GM18502 (cell line): ENCODE measurements at regions not wholly inside any gene's neighbourhood (a gene's known extent, or its start where the extent isn't known, plus 50 kb on each side); places are given as distances from the start of the nearest gene placed in this dataset.

Source experiments
- ATAC-seq: cut with Tn5 transposase; IDR thresholded peaks from one replicate; pipeline ENCODE4 v1.9.1; 2021; ENCODE audit warnings: mild to moderate bottlenecking; ENCODE audit not compliant: unreplicated experiment, poor library complexity

GRCh38 chr10:44326474-44327030, 58.3 kb downstream of the CXCL12 start:
- no peak for ATAC-seq

DNA sequence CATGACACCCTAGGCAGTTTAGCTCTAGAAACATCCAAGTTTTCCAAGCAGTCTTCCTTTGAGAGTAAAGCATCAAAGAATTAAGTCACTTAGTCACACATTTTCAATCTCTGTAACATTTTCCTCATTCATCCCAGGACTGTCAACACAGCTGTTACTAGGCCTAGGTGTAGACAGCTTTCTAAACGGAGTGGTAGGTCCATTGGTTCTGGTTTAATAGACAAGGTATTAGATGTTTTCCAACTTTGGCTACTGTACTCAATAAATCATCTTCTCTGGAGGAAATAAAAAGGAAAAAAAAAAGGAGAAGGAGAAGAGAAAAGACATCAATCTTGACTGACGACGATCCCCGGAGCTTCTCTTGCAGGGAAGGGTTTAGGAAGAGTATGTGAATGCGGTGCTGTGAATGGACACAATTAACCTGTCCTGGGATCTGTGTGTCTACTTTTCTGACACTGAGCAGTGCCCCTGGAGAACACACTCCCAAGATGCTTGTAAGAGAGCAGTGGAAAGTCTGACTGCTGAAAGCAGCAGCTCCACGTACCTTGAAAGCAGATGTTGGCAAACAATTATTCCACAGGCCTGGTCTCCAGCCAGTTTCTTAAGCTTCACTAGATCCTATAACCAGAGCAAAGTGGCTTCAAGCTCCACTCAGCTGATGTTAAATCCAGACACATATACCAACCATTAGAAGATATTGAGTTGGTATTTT, 59.1 kb downstream of the CXCL12 start:
- no peak for ATAC-seq

DNA sequence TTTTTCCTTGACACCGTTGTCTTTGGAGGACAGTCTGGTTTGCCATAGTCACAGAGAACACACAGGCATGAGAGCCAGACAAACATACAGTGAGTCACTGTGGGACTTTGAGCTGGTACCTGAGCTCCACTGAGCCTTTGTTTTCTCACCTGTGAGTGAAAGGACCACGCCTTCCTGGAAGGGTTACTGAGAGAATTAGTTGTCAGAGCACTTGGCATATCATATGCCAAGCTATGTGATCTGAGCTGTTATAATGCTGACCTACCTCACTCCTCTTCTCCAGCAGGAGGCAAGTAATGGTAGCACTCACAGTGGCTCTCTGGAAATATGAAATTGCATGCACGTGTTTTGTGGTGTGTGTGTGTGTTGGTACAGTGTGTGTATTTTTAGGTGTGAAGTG, 59.7 kb downstream of the CXCL12 start:
- no peak for ATAC-seq

GRCh38 chr10:44323838-44324237, 61.1 kb downstream of the CXCL12 start:
- no peak for ATAC-seq

DNA sequence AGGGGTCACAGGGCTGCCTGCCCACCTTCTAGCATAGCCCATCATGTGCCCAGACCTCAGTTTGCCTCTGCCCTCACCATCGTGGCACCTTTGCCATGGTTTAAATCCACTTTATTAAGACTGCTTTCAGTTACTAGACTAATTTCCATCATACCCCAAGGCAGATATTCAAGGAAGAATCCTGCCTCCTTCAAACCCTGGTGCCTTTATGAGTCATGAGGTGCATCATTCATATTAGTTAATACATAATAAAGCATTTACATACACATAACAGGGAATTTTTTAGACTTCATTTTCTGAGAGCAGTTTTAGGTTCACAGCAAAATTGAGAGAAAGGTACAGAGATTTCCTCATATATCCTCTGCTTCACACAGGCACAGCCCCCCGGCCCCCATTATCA, 62.8 kb downstream of the CXCL12 start:
- ATAC-seq, result no peak

DNA sequence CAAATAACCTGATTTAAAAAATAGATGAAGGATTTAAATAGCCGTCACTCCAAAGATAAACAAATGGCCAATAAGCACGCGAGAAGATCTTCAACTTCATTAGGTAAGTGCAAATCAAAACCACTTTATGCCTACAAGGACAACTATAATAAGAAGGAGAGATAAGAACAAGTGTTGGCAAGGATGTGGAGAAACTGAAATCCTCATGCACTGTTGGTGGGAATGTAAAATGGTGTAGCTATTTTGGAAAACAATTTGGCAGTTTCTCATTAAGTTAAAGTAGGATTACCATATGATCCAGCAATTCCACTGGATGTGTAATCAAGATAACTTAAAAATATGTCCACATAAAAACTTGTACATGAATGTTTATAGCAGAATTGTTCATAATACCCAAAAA, 64.1 kb downstream of the CXCL12 start:
- ATAC-seq, result no peak

DNA sequence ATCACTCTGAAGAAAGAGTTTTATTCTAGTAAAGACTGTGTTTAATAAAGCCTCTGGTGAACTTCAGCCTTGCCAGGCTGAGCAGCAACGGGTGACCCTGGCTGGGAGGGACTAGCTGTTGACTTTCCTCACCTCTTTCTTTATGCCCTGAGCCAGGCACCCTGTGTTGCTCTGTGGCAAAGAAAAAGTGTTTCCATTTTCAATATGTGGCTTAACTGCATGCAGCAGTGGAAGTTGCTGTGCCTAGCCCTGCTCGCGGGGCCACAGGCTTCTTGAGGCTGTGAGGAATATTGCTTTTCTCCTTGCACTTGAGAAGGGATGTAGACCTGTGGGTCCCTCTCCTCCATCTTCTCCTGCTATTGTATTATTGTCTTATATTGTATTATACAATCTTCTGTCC, 67.0 kb downstream of the CXCL12 start:
- ATAC-seq, result no peak

DNA sequence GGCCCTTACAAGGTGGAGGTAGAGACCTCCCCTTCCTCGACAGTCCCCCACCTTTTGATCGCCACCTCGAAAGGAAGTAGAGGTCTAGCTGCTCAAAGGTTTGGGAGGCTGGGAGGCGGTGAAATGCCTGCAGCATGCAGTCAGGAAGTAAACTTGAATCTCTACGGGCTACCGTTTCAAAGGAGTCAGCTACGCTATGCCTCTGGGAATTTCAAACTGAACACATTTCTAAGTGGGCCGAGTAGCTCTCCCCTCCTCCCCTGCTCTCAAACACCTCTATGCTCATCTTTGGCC, 68.0 kb downstream of the CXCL12 start:
- no peak for ATAC-seq

DNA sequence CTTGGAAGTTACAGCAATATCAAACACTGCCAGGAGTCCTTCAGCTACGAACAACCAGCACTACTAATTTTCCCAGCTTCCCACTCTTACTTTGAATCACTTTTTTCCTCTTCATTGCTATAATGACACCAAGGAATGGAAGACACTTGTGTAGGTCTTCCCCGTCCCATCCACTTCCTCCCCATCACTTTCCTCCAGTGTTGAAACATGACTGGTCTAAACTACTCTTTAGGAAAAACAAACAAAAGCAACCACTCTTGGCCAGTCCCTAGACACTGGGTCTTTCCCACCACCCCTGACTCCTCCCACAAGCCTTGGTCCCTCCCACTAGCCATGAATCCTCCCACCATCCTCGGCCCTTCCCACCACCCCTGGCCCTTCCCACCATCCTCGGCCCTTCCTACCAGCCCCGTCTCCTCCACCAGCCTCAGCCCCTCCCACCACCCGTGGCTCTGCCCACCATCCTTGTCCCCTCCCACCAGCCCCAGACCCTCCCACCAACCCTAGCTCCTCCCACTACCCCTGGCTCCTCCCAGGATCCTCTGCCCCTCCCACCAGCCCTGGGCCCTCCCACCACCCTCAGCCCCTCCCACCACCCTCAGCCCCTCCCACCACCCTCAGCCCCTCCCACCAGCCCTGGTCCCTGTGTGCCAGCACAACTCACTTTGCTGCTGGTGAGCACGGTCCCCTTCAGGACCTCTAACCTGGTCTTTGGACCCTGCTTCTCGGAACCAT, 68.5 kb downstream of the CXCL12 start:
- no peak for ATAC-seq

DNA sequence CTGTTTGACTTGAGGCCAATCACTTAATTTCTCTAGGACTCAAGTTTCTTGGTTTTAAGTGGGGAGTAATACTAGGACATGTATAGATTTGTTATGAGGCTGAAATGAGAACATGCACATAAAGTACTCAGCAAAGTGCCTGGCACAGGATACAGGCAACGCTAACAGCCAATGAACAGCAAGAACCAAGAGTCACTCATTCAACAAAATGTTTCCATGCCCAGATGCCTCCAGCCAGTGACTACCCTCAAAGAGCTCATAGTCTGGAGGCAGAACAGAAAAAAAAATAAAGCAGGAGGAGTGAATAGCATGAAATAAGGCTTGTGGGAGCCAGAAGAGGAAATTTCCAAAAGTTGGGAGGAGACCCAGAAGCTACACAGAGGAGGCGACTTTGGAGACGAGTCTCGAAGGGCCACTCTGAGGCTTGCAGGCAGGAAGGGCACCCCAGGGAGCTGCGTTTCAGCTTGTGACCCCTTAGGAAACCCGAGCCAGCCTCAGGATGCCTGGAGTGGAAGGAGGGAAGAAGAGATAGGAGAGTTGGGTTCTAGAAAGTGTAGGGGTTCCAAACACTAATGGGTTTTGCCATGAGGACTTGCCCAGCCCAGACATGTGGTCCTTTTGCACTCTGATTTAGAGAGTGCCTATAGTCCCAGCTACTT, 70.0 kb downstream of the CXCL12 start:
- no peak for ATAC-seq

DNA sequence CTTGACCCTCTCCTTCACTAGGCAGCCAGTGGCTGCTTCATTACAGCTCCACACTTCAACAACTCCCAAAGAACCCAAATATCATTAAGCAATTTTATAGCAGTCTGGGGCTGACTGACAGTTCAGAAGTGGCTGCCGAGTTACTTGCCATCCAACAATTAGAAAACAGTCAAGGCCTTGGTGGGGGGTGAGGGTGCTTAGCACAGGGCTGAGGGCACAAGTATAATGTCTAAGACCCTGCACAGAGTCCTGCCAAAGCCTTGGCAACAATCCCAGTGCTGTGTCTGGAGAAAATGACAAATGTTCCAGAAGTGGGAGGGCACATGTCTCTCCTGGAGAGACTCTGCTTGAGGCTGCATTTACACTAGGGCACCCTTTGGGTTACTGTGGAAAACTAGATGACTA, 71.1 kb downstream of the CXCL12 start:
- no peak for ATAC-seq

DNA sequence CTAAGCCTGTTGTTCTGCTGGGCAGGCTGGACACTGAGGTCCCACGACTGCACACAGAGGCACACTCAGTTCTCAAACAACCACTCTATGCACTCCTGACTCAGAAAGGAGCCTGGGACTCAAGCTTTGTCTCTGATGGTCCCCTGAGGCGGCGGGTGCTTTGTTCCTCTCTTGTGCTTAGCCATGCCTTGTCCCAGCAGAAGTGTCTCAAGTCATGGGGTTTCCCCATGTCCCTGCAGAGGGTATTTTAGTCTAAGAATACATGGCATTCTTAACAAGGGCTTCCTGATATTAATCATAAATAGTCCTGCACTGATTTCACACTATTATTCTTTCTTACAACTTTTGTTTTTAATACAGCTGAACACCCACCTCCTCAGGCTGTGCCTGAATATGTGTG, 72.5 kb downstream of the CXCL12 start:
- peak; percentile 27 for ATAC-seq

DNA sequence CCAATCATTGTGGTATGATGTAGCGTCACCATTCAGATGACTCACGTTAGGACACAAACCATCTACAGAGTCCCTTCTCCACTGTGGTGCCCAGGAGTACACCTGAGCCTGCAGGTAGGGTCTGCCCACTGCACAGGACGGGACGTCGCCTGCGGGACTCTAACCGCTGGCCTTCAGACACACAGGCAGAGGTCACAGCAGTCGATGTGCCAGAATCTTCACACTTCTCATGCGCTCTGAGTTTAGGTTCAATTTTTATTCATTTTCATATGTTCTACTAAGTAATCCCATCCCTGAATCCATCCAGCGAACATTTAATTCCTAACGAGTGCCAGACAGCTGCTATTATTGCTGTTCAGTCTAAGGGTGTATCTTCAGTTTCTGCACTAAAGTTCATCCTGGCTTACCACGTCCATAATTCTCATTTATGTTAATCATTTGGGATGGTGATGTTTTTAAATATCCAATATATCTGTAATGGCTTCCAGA, 73.3 kb downstream of the CXCL12 start:
- no peak for ATAC-seq

GRCh38 chr10:44310762-44311562, 73.9 kb downstream of the CXCL12 start:
- peak; percentile 89 for ATAC-seq

DNA sequence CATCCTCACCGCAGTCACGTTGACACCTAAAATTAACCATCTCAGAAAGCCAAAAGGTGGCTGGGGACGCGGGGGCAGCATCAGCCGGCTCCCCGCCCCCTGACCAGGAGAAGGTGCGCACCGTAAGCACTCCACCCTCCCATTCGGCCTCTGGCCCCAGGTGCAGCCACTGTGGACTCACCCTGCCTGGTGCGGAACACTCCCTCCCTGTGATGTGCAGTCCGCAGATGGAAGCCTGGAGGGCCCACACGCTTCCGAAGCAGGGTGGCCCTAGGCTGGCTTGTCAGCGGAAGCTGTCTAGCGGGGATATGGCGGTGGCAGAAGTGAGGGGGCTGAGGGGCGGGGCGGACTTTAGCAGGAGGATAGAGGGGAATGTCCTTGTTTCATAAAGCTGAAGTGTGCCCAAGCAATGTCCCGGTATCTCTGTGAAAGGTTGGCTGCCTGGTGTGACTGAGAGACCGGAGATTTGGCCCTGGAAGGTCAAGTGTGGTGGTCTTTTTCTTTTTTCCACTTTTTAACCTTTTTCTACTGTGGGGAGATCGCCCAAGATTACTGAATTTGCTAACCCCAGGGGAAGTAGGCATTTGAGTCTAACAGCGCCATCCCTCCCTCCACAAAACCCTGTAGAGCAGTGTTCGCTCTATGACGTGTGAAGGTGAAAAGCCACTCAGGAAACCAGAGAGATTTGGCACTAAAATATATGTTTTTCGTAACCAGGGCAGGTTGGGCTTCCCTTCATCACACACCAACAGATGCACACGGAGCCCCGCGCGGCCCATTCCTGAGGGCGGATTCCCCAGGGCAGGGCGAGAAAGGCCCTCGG, 74.7 kb downstream of the CXCL12 start:
- no peak for ATAC-seq

GRCh38 chr10:44309361-44309760, 75.5 kb downstream of the CXCL12 start:
- ATAC-seq, result no peak

- no peak for ATAC-seq
Measured at GRCh38 chr10:44308935-44309334, 76.0 kb downstream of the CXCL12 start.

DNA sequence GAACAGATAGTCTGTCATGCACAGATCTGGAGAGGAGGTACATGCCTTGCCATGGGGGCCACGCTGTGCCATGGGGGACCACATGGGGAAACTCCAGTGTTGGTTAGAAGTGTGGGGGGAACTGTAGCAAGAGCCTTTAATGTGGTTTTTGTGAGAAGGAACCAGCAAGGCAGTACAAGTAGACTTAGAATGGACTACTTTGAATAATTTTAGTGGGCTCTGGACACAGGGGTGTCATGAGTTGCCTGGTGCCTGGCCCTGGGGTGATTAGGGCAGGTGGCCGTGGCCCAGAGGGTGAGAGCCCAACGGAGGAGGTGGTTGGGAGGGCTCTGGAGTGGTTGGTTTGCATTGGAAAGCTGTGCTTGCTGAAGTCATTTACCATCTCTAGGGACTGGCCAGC, 77.2 kb downstream of the CXCL12 start:
- no peak for ATAC-seq

DNA sequence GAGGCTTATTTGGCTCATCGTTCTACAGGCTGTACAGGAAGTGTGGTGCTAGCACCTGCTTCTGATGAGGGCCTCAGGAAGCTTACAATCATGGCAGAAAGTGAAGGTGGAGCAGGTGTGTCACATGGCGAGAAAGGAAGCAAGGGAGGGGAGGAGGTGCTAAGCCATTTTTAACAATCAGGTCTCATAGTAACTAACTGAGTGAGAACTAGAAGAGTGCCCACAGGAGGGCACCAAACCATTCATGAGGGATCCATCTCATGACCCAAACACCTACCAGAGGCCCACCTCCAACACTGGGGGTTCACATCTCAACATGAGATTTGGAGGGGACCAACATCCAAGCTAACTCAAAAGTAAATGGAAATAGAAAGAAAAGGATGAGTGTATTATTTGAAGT, 78.1 kb downstream of the CXCL12 start:
- no peak for ATAC-seq
